ENCODE measurements at regions not wholly inside any gene's neighbourhood (a gene's known extent, or its start where the extent isn't known, plus 50 kb on each side); places are given as distances from the start of the nearest gene placed in this dataset.
A peak's percentile ranks its signal among the peaks of the same experiment; 100 is the strongest.

DNA sequence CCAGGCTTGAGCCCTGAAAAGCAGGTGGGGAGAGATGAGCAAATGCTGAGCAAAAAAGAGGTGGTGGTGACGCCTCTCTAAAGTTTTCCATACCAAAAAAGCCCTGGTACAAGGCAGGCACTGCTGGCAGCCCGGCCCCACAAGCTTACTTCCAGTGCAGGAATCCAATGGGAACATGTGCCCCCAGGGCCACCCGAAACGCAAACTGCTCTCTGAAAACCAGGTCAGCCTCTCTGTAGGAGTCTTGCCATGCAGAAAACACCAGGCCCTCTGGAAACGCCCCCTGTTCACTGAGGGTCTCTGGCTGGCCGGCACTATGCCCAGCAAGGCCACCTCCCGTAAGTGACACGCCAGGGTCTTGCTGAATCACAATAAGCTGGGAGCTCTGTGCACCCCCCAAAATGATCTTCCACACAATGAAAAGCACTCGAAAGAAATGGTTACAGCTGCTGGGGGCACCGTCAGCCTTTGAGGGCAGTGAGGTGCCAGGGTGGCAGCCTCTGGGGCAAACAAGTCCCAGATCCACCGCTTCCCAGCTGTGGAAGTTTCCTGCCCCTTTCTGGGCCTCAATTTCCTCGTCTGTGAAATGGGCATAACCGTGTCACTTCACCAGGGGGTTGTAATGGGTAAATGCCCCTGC is 170.5 kb downstream of the TOMM20 start:
- H3K14ac ChIP-seq (ENCODE audit: insufficient read depth, low read length): 0 out of 2 replicates have a peak overlapping the region, but pooled peaks have one; percentile 18
- H3K9me3 ChIP-seq (ENCODE audit: control insufficient read depth, low read depth, low read length): no peaks in the 10 kb centered on the region
- H2BK12ac ChIP-seq (ENCODE audit: insufficient read length, low read depth, low read length): no peak overlapping the region
- H2BK15ac ChIP-seq (ENCODE audit: low read depth, low read length): no peak overlapping the region
- H2AK5ac ChIP-seq (ENCODE audit: insufficient read length, low read length): no peak overlapping the region
- H3K4me2 ChIP-seq (ENCODE audit: insufficient read depth, insufficient read length, low read length): no peak overlapping the region
- peaks cover 3% of the 10 kb centered on the region; the same call in 1 of the 2 replicates for H3K4me1 ChIP-seq (ENCODE audit: insufficient read depth, low read length)
- H2BK5ac ChIP-seq (ENCODE audit: insufficient read length, low read length): no peak overlapping the region
- H2BK20ac ChIP-seq (ENCODE audit: low read depth, low read length, poor library complexity, severe bottlenecking): no peak overlapping the region
- H3K4me3 Mint-ChIP-seq: no peak overlapping the region
- no peaks in the 10 kb centered on the region for H4K20me1 ChIP-seq (ENCODE audit: control insufficient read depth, insufficient read depth, insufficient read length)
- H4K5ac ChIP-seq (ENCODE audit: insufficient read length, low read depth, low read length): no peak overlapping the region
- H3T11ph ChIP-seq (ENCODE audit: low read length): no peak overlapping the region
- H3K27me3 Mint-ChIP-seq (ENCODE audit: low read depth): peaks cover 7% of the 10 kb centered on the region
- H3K9ac ChIP-seq (ENCODE audit: extremely low read depth, insufficient read length, low read length): no peak overlapping the region
- DNase-seq: no peak
- TF ChIP-seq, protein P1, sequence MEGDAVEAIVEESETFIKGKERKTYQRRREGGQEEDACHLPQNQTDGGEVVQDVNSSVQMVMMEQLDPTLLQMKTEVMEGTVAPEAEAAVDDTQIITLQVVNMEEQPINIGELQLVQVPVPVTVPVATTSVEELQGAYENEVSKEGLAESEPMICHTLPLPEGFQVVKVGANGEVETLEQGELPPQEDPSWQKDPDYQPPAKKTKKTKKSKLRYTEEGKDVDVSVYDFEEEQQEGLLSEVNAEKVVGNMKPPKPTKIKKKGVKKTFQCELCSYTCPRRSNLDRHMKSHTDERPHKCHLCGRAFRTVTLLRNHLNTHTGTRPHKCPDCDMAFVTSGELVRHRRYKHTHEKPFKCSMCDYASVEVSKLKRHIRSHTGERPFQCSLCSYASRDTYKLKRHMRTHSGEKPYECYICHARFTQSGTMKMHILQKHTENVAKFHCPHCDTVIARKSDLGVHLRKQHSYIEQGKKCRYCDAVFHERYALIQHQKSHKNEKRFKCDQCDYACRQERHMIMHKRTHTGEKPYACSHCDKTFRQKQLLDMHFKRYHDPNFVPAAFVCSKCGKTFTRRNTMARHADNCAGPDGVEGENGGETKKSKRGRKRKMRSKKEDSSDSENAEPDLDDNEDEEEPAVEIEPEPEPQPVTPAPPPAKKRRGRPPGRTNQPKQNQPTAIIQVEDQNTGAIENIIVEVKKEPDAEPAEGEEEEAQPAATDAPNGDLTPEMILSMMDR (conservative IDR thresholded peaks at IDR 0.05): no peak
- peaks cover 44 to 46% of the 10 kb centered on the region in 2 experiments for H3K4me1 Mint-ChIP-seq
- H2AFZ ChIP-seq (ENCODE audit: low read length): no peak overlapping the region
- no peak overlapping the region for H4K8ac ChIP-seq (replicated peaks; ENCODE audit: insufficient read length, low read depth, low read length)
- no peaks in the 10 kb centered on the region for H3K27me3 ChIP-seq (ENCODE audit: insufficient read depth, low read length)
- WGBS (ENCODE audit: extremely low coverage, insufficient read length, low lambda C conversion rate): no CpG with 5 or more reads among the region's 13 CpGs
- no peaks in the 10 kb centered on the region for H3K9me3 Mint-ChIP-seq
- no peak overlapping the region for H3K4ac ChIP-seq (ENCODE audit: low read depth, low read length)
- no peaks in the 10 kb centered on the region for H3K23me2 ChIP-seq (ENCODE audit: insufficient read length, low read depth, low read length, poor library complexity, severe bottlenecking)
- H3K23ac ChIP-seq (ENCODE audit: insufficient read length, low read depth, low read length): no peak overlapping the region
- H3K56ac ChIP-seq (ENCODE audit: insufficient read length, low read depth, low read length): no peak overlapping the region
- no peaks in the 10 kb centered on the region for H3K79me2 ChIP-seq (ENCODE audit: insufficient read depth, low read length)
- H4K91ac ChIP-seq (ENCODE audit: insufficient read length, low read depth, low read length): no peak overlapping the region
- H2BK120ac ChIP-seq (ENCODE audit: low read depth, low read length, poor library complexity, severe bottlenecking): no peak overlapping the region
- no peak overlapping the region for H3K18ac ChIP-seq (ENCODE audit: insufficient read length, low read depth, low read length)
- H3K79me1 ChIP-seq (ENCODE audit: insufficient read depth, low read depth, low read length, poor library complexity, severe bottlenecking): no peaks in the 10 kb centered on the region
- no peaks in the 10 kb centered on the region for H3K36me3 Mint-ChIP-seq (ENCODE audit: insufficient read depth in 1 of 3, low read depth in 3 of 3)
- no peak overlapping the region for H3K27ac ChIP-seq (ENCODE audit: insufficient read length, low read depth, low read length)
- peak overlapping the region in 2 of 3 experiments; percentile 49 to 96; a peak in 2 of 7 replicates for H3K27ac Mint-ChIP-seq

Measured in H9 (cell line).